HG03196 (cell line): ENCODE measurements at regions not wholly inside any gene's neighbourhood (a gene's known extent, or its start where the extent isn't known, plus 50 kb on each side); places are given as distances from the start of the nearest gene placed in this dataset.

ENCODE experiments used
- ATAC-seq: cut with Tn5 transposase; IDR thresholded peaks from one replicate; pipeline ENCODE4 v1.9.1; 2021; ENCODE audit not compliant: unreplicated experiment

GRCh38 chr14:30296931-30297405 lies 262.0 kb upstream of the G2E3 start:
- ATAC-seq = no peak

- ATAC-seq = no peak
These were observed 260.8 kb upstream of the G2E3 start for GRCh38 chr14:30297876-30298795.

DNA sequence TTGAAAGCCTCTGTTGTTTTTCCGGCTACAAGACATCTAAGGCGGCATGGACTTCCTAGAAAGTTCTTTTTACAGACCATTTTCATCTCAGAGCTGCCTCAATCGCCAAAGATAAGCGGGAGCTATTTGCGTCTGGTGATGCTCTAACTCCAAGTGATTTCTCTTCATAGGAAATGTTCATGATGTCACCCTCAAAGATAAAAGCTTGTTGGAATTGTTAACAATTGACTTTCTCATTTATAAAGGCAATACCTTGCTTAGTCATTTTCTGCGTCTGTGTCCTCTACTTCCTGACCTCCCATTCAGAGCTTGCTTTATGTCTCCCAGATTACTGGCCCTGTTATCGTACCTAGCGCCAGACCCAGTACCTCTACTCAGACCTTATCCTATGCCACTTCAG lies 259.0 kb upstream of the G2E3 start:
- no peak for ATAC-seq

- ATAC-seq = no peak
These were observed 255.6 kb upstream of the G2E3 start for GRCh38 chr14:30303350-30303749.

GRCh38 chr14:30305346-30305745 lies 253.6 kb upstream of the G2E3 start:
- ATAC-seq = no peak

DNA sequence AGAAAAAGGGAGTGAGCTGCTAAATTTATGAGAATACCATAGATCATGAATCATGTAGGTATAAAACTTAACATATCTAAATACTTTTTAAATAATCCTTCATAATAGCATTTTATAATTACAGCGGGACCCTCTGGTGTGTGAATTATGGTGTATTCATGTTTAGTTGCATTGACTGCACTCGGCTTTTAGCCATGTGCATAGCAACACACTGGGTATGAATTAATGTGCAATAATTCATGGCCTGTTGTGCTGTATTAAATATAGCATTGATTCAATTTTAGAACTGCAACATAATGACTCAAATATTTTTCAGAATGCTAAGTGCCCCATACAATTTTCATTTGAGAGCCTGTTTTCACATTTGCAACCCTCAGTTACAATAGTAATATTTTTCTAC lies 249.6 kb upstream of the G2E3 start:
- no peak for ATAC-seq

- no peak for ATAC-seq
These were observed 246.7 kb upstream of the G2E3 start for GRCh38 chr14:30312214-30312613.

DNA sequence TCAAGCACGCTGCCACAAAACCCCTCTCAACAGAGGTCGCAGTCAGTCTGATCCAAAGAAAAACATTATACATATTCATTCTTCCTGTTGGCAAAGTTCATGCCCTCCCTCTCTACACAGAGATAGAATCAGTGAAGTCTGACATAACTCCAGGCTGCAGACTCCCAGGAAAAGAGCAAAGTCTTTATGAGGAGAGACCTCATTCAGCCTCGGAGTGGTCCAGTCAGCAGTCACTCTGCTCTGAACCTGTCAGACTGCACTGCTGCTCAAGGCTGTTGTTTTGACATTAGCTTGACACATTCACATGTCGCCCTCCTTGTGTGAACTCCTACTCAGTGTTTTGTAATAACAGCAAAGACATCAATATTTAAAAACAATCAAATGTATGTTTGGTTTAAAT lies 241.2 kb upstream of the G2E3 start:
- no peak for ATAC-seq

- no peak for ATAC-seq
These were observed 236.1 kb upstream of the G2E3 start for GRCh38 chr14:30322819-30323218.

DNA sequence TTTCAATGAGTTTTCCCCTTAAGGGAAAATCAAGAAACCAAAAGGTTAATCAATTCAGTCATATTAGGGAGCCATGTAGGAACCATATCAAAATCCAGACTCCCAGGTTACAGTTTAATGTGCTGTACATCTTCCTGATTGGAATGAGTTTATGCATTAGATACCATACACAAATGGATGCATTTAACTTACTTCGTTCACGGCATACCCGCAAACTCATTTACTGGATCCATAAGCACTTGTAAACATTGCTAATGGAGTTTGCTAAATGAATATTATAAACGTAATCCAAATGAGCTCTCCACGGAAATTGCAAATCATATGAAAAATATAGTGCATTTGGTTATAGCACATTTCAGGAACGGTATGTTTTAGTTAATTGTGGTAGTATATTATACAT lies 228.9 kb upstream of the G2E3 start:
- ATAC-seq = no peak

GRCh38 chr14:30330445-30330844 lies 228.5 kb upstream of the G2E3 start:
- ATAC-seq = no peak

- ATAC-seq = no peak
These were observed 227.9 kb upstream of the G2E3 start for GRCh38 chr14:30331030-30331429.

GRCh38 chr14:30332374-30332773 lies 226.6 kb upstream of the G2E3 start:
- ATAC-seq = no peak

DNA sequence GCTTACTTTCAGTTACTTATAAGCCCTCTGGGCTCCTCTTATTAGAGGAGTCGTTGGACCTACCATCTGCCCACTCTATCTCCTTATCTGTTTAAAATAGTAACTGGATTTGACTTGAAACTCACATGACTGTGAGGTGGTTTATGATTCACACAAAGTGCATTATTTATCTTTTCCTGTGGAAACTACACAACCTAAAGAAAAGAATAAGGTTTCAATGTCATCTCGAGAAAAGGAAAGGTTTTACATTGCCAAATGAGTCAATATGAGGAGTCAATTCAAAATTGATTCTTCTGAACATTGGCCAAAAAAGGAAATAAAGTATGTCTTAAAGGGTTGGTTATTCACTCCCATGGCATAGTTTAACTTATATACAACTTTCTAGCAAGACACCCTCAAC lies 225.0 kb upstream of the G2E3 start:
- ATAC-seq = no peak

GRCh38 chr14:30337456-30337855 lies 221.5 kb upstream of the G2E3 start:
- no peak for ATAC-seq

DNA sequence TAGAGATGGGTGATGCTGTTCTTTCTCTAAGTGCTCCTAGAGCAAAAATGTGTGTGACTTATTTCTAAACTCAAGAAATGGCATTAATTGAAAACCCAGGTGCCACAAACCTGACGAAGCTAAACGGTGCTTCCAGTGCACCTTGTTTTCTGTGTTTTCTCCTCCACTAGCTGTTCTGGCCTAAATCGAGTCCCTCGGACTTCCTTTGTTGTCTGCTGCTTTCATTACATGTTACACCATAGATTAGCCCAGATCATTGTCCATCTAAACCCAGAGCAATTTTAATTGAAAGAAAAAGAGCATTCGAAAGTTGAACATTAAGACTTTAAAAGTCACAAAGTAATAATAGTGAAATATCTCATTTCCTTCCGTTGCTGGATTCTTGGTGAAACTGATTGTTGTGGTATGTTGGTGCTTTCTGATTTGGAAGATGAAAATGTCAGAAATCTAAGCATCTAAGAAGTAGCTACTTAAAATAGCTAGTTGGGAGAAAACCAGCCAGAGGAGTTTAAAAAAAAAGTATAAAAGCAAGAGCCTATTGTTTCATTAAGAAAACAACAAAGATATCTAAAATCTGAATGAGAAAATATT lies 219.6 kb upstream of the G2E3 start:
- ATAC-seq = no peak

GRCh38 chr14:30340495-30340894 lies 218.5 kb upstream of the G2E3 start:
- no peak for ATAC-seq

GRCh38 chr14:30345511-30345910 lies 213.4 kb upstream of the G2E3 start:
- no peak for ATAC-seq

- no peak for ATAC-seq
These were observed 210.5 kb upstream of the G2E3 start for GRCh38 chr14:30348445-30348844.

DNA sequence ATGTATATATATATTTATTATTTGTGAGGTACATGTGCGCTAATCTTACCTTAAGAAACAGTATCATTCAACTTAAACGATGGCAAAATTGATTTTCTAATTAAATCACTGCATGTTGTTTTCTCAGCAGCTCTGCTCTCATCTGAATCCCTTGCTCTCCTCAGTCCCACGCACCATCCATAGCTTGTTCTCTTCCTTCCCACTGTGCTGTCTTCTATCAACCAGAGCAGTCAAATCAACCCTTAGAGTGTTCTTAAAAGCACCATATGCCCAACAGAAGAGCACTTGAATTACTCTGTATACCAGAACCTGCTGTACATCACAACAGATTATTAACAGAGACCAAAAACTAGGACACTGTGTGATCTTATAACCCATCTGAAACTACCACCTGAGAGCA lies 209.4 kb upstream of the G2E3 start:
- ATAC-seq = no peak

DNA sequence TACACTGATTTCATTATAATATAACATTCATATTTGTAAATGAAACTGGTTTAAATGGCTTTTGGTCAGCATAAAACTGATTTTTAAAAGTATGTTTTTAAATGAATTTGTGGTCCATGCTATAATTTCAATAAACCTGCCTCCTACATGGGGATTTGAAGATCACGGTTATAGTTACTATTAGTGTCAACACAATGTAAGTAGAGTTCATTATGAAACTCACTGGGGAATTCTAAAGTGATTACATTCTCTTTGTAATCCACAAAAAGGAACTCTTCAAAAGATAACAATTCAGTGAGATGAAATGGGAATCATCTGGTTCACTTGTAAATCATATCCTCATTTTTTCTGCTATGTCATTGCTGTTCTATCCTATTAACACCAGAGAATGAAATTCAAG lies 204.5 kb upstream of the G2E3 start:
- ATAC-seq = no peak

DNA sequence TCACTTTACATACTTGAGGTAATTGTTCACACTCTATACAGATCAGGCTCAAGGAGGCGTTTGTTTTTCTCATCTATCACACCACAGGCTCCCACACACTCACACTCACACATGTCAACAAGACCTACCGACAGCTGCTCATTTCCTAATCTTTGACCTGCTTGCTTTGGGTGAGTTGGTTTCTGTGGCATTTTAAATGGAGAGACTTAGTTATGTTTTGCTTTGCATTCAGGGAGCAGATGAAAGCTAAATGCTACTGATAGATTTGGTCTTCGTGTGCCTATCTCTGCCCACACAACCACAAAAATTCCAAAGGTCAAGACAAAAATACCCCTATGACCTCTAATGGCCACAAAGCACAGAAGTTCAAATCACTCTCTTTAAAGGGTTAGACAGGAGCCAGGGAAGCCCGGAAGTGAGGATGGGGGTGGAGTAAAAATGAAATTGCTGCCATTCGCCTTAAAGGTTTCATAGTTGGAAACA lies 203.5 kb upstream of the G2E3 start:
- peak; percentile 74 for ATAC-seq
